Keratinocyte (primary cell): ENCODE measurements at regions not wholly inside any gene's neighbourhood (a gene's known extent, or its start where the extent isn't known, plus 50 kb on each side); places are given as distances from the start of the nearest gene placed in this dataset.
"Not testable (repeated sequence)": the region's sequence is repeated elsewhere in the genome, so short reads cannot be mapped to it uniquely, and the experiment has no call there.

Experiments used
- DNase-seq: peaks from one replicate; pipeline ENCODE4 v3.0.0-alpha.2; 2011; ENCODE audit warnings: low read depth, missing footprints, low spot score
- FAIRE-seq: peaks from 2 replicates; lab custom pipeline; 2011; peaks lifted over from hg19 to GRCh38; lab: Jason Lieb, UNC
- H2AFZ ChIP-seq: 2 replicates; pipeline ENCODE4 v1.6.0; 2012; ENCODE audit warnings: low read length, control low read depth, inconsistent platforms; ENCODE audit not compliant: control insufficient read depth
- H3K27ac ChIP-seq: 2 replicates; pipeline ENCODE4 v1.5.1; 2011; ENCODE audit warnings: low read length; ENCODE audit not compliant: control insufficient read depth, insufficient read depth
- H3K27me3 ChIP-seq: 3 replicates; pipeline ENCODE4 v1.6.0; 2011; ENCODE audit warnings: low read length; ENCODE audit not compliant: control insufficient read depth, insufficient read depth; ENCODE audit errors: extremely low read depth
- H3K36me3 ChIP-seq, 2 experiments: 2 replicates in 1 of 2; 3 replicates in 1 of 2; pipeline ENCODE4 v1.5.1; 2011; ENCODE audit warnings: low read length in 2 of 2, mild to moderate bottlenecking in 1 of 2; ENCODE audit not compliant: control insufficient read depth in 2 of 2, insufficient read depth in 2 of 2; ENCODE audit errors: extremely low read depth in 1 of 2
- H3K4me1 ChIP-seq: 3 replicates; pipeline ENCODE4 v1.5.1; 2011; ENCODE audit warnings: low read length; ENCODE audit not compliant: control insufficient read depth, insufficient read depth; ENCODE audit errors: extremely low read depth
- H3K4me2 ChIP-seq: 3 replicates; pipeline ENCODE4 v1.6.0; 2011; ENCODE audit warnings: low read depth, low read length; ENCODE audit not compliant: control insufficient read depth, insufficient read depth; ENCODE audit errors: extremely low read depth
- H3K4me3 ChIP-seq, 3 experiments: fragments of 200-600 bp in 1 of 3; sonication (generic) in 1 of 3; 2 replicates in 2 of 3; 3 replicates in 1 of 3; pipeline ENCODE4 v1.5.1; 2011 to 2016; ENCODE audit warnings: low read length in 3 of 3, mild to moderate bottlenecking in 3 of 3, control low read depth in 2 of 3, inconsistent platforms in 1 of 3, low read depth in 1 of 3, mixed read lengths in 1 of 3, mixed run types in 1 of 3, moderate library complexity in 1 of 3; ENCODE audit not compliant: control insufficient read depth in 2 of 3, insufficient read depth in 2 of 3; ENCODE audit errors: extremely low read depth in 1 of 3
- H3K79me2 ChIP-seq: 2 replicates; pipeline ENCODE4 v1.6.0; 2012; ENCODE audit warnings: low read length; ENCODE audit not compliant: control insufficient read depth, insufficient read depth
- H3K9ac ChIP-seq: 3 replicates; pipeline ENCODE4 v1.6.0; 2011; ENCODE audit warnings: low read length; ENCODE audit not compliant: control insufficient read depth, insufficient read depth; ENCODE audit errors: extremely low read depth
- H3K9me1 ChIP-seq: 3 replicates; pipeline ENCODE4 v1.6.0; 2011; ENCODE audit warnings: low read length; ENCODE audit not compliant: control insufficient read depth, insufficient read depth; ENCODE audit errors: extremely low read depth
- H3K9me3 ChIP-seq: 2 replicates; pipeline ENCODE4 v1.5.1; 2012; ENCODE audit warnings: low read depth, low read length; ENCODE audit not compliant: control insufficient read depth
- H4K20me1 ChIP-seq: 3 replicates; pipeline ENCODE4 v1.6.0; 2011; ENCODE audit warnings: low read length; ENCODE audit not compliant: control insufficient read depth, insufficient read depth; ENCODE audit errors: extremely low read depth
- CTCF ChIP-seq, 3 experiments: IDR thresholded peaks in 1 of 3; conservative IDR thresholded peaks in 1 of 3; optimal IDR thresholded peaks in 1 of 3; 2 replicates in 2 of 3; 3 replicates in 1 of 3; pipeline versions ENCODE3 to v1.5.1; 2011; ENCODE audit warnings: low read length in 3 of 3, mild to moderate bottlenecking in 3 of 3, moderate library complexity in 2 of 3, control low read depth in 1 of 3, inconsistent platforms in 1 of 3; ENCODE audit not compliant: insufficient read depth in 2 of 3; ENCODE audit errors: extremely low read depth in 1 of 3
- EZH2 ChIP-seq: IDR thresholded peaks from one replicate; pipeline ENCODE4 v1.6.1; 2012; ENCODE audit warnings: inconsistent platforms, mild to moderate bottlenecking, low read length, moderate library complexity
- dilution Hi-C: fragments of 300-500 bp; cut with MboI; formaldehyde crosslinking; loops from one replicate; pipeline ENCODE4 v1.7.0; 2020; ENCODE audit warnings: low sequenced_read_pairs; ENCODE audit not compliant: extremely low pct_ligation_motif_present

GRCh38 chr2:179376881-179377280 lies 112.2 kb upstream of the SESTD1 start:
- dilution Hi-C loops = no loop called here
- H3K36me3 ChIP-seq = no peaks in the 10 kb centered on the region
- no peak for TF ChIP-seq CTCF (optimal IDR thresholded peaks at IDR 0.05 in 1 of 3, IDR thresholded peaks at IDR 0.05 in 1 of 3, conservative IDR thresholded peaks at IDR 0.05 in 1 of 3; ENCODE audit: extremely low read depth in 1 of 3, insufficient read depth in 2 of 3, low read length in 3 of 3)
- TF ChIP-seq EZH2 = no peak

DNA sequence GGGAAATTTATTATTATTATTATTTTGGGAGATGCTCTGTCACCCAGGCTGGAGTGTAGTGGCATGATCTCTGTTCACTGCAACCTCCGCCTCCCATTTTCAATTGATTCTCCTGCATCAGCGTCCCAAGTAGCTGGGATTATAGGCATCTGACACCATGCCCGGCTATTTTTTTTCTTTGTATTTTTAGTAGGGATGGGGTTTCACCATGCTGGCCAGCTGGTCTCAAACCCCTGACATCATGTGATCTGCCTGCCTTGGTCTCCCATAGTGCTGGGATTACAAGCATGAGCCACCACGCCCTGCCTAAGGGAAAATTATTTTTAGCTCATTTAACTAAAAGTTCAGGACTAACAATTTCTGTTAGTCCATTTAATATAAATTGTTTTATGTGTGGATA lies 109.2 kb upstream of the SESTD1 start:
- Histone ChIP-seq H3K4me3 (no peak overlapping the region), H3K9ac (no peak overlapping the region), H3K9me3 (no peaks in the 10 kb centered on the region), H2AFZ (no peak overlapping the region), H3K36me3 (no peaks in the 10 kb centered on the region), H3K4me2 (no peak overlapping the region), H3K27ac (no peak overlapping the region), H3K4me1 (no peaks in the 10 kb centered on the region), H4K20me1 (no peaks in the 10 kb centered on the region), H3K9me1 (no peaks in the 10 kb centered on the region), H3K27me3 (no peaks in the 10 kb centered on the region), H3K79me2 (no peaks in the 10 kb centered on the region)
- dilution Hi-C loops = no loop called here
- DNase-seq (no peak), FAIRE-seq (no peak)
- TF ChIP-seq CTCF (optimal IDR thresholded peaks at IDR 0.05 in 1 of 3, IDR thresholded peaks at IDR 0.05 in 1 of 3, conservative IDR thresholded peaks at IDR 0.05 in 1 of 3; ENCODE audit: extremely low read depth in 1 of 3, insufficient read depth in 2 of 3, low read length in 3 of 3) = no peak
- TF ChIP-seq EZH2 = no peak

More at GRCh38 chr2:179376881-179377280, 112.2 kb upstream of the SESTD1 start:
- H3K9ac ChIP-seq = no peak overlapping the region
- no peak overlapping the region for H3K4me2 ChIP-seq
- H3K4me1 ChIP-seq = no peaks in the 10 kb centered on the region
- no peaks in the 10 kb centered on the region for H4K20me1 ChIP-seq
- H3K27ac ChIP-seq = no peak overlapping the region
- no peak for DNase-seq
- no peak overlapping the region for H3K4me3 ChIP-seq
- H3K9me1 ChIP-seq = no peaks in the 10 kb centered on the region
- no peak overlapping the region for H2AFZ ChIP-seq
- no peak for FAIRE-seq
- H3K79me2 ChIP-seq = no peaks in the 10 kb centered on the region
- no peaks in the 10 kb centered on the region for H3K9me3 ChIP-seq
- H3K27me3 ChIP-seq = no peaks in the 10 kb centered on the region

DNA sequence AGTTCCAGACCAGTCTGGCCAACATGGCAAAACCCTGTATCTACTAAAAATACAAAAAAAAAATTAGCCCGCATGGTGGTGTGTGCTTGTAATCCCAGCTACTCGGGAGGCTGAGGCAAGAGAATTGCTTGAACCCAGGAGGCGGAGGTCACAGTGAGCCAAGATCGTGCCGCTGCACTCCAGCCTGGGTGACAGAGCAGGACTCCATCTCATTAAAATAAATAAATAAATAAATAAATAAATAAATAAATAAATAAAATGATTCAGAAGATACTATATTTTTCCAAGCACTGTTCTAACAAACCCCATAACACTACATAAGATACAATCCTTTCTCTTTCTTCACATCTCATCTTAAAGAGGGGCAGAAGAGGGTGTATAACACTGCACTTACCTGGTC lies 100.9 kb upstream of the SESTD1 start:
- H3K9me3 ChIP-seq, H3K36me3 ChIP-seq, H3K4me1 ChIP-seq, H2AFZ ChIP-seq, H3K27me3 ChIP-seq, DNase-seq, dilution Hi-C loops, H3K9ac ChIP-seq, H3K4me3 ChIP-seq, H3K27ac ChIP-seq, H3K9me1 ChIP-seq, H4K20me1 ChIP-seq, H3K79me2 ChIP-seq, H3K4me2 ChIP-seq, FAIRE-seq: not testable (repeated sequence)
